CD4-positive, alpha-beta T cell treated with Interleukin-15 for 4 hours (primary cell): ENCODE measurements at regions not wholly inside any gene's neighbourhood (a gene's known extent, or its start where the extent isn't known, plus 50 kb on each side); places are given as distances from the start of the nearest gene placed in this dataset.
"Not testable (repeated sequence)": the region's sequence is repeated elsewhere in the genome, so short reads cannot be mapped to it uniquely, and the experiment has no call there.

Experiments used
- DNase-seq: peaks from one replicate; pipeline ENCODE4 v3.0.0-alpha.2; 2020; ENCODE audit warnings: low spot score

- no peak for DNase-seq
Observed at GRCh38 chr5:166185185-166185584, 2106.3 kb upstream of the WWC1 start.

- DNase-seq, result no peak
Observed at GRCh38 chr5:166188501-166189325, 2102.7 kb upstream of the WWC1 start.

- DNase-seq, result no peak
Observed at GRCh38 chr5:166192696-166193095, 2098.7 kb upstream of the WWC1 start.

- DNase-seq, result no peak
Observed at GRCh38 chr5:166195981-166196380, 2095.5 kb upstream of the WWC1 start.

GRCh38 chr5:166200532-166200931 is 2090.9 kb upstream of the WWC1 start:
- DNase-seq, result no peak

- no peak for DNase-seq
Observed at GRCh38 chr5:166211640-166212039, 2079.8 kb upstream of the WWC1 start.

GRCh38 chr5:166236327-166236726 is 2055.1 kb upstream of the WWC1 start:
- no peak for DNase-seq

GRCh38 chr5:166240705-166241104 is 2050.7 kb upstream of the WWC1 start:
- DNase-seq, result no peak

- DNase-seq, result no peak
Observed at GRCh38 chr5:166245556-166245955, 2045.9 kb upstream of the WWC1 start.

GRCh38 chr5:166251786-166252185 is 2039.7 kb upstream of the WWC1 start:
- no peak for DNase-seq

- no peak for DNase-seq
Observed at GRCh38 chr5:166257661-166258060, 2033.8 kb upstream of the WWC1 start.

- DNase-seq, result no peak
Observed at GRCh38 chr5:166262395-166262794, 2029.0 kb upstream of the WWC1 start.

- DNase-seq, result no peak
Observed at GRCh38 chr5:166267907-166268306, 2023.5 kb upstream of the WWC1 start.

GRCh38 chr5:166270712-166271111 is 2020.7 kb upstream of the WWC1 start:
- DNase-seq, result no peak

GRCh38 chr5:166276006-166276405 is 2015.4 kb upstream of the WWC1 start:
- DNase-seq, result no peak

- no peak for DNase-seq
Observed at GRCh38 chr5:166279828-166280227, 2011.6 kb upstream of the WWC1 start.

- DNase-seq, result no peak
Observed at GRCh38 chr5:166281433-166281832, 2010.0 kb upstream of the WWC1 start.

- no peak for DNase-seq
Observed at GRCh38 chr5:166282939-166283338, 2008.5 kb upstream of the WWC1 start.

- DNase-seq, result no peak
Observed at GRCh38 chr5:166285361-166285760, 2006.1 kb upstream of the WWC1 start.

GRCh38 chr5:166286832-166287231 is 2004.6 kb upstream of the WWC1 start:
- DNase-seq, result no peak

GRCh38 chr5:166287866-166288265 is 2003.6 kb upstream of the WWC1 start:
- no peak for DNase-seq

- DNase-seq, result not testable (repeated sequence)
Observed at GRCh38 chr5:166291800-166292199, 1999.6 kb upstream of the WWC1 start.

- no peak for DNase-seq
Observed at GRCh38 chr5:166293892-166294291, 1997.6 kb upstream of the WWC1 start.

- no peak for DNase-seq
Observed at GRCh38 chr5:166302166-166302565, 1989.3 kb upstream of the WWC1 start.
